IMR-90 (cell line): ENCODE measurements at regions not wholly inside any gene's neighbourhood (a gene's known extent, or its start where the extent isn't known, plus 50 kb on each side); places are given as distances from the start of the nearest gene placed in this dataset.
A peak's percentile ranks its signal among the peaks of the same experiment; 100 is the strongest.

ENCODE experiments used
- ATAC-seq: fragments of 200-7000 bp; cut with Tn5 transposase; 2 replicates; pipeline ENCODE4 v1.9.1; 2020; ENCODE audit warnings: low read depth, mild to moderate bottlenecking, moderate library complexity
- BruUV-seq: library from RNA; stranded (reverse); fragments of 400-500 nt; replicated peaks from 2 replicates; lab custom pipeline; 2021; lab: Mats Ljungman, UMichigan
- CTCF ChIA-PET: fragments of 300-600 bp; formaldehyde crosslinking; extraction: SDS; loops from one replicate; lab custom pipeline; 2021; ENCODE audit warnings: antibody characterized with exemption; lab: Yijun Ruan, JAX
- POLR2A ChIA-PET: fragments of 300-600 bp; sonication (Branson Sonifier 250); formaldehyde crosslinking; loops from one replicate; lab custom pipeline; 2022; ENCODE audit warnings: antibody characterized with exemption; ENCODE audit not compliant: unreplicated experiment; lab: Charles Lee
- DNase-seq: peaks from one replicate; pipeline ENCODE4 v3.0.0; 2013
- H2AFZ ChIP-seq: replicated peaks from 2 replicates; pipeline ENCODE3; 2013; ENCODE audit warnings: low read length, mild to moderate bottlenecking; ENCODE audit not compliant: poor library complexity
- H2AK5ac ChIP-seq: 2 replicates; pipeline ENCODE4 v1.6.1; 2013; ENCODE audit warnings: low read depth, low read length, inconsistent platforms
- H2AK9ac ChIP-seq: replicated peaks from 2 replicates; pipeline ENCODE3; 2013; ENCODE audit warnings: mild to moderate bottlenecking, low read depth, low read length, moderate library complexity; ENCODE audit not compliant: poor library complexity
- H2BK120ac ChIP-seq: 2 replicates; pipeline ENCODE4 v1.6.1; 2013; ENCODE audit warnings: low read depth, low read length, inconsistent platforms
- H2BK15ac ChIP-seq: 3 replicates; pipeline ENCODE4 v1.6.1; 2013; ENCODE audit warnings: low read depth, low read length, inconsistent platforms
- H2BK20ac ChIP-seq: 2 replicates; pipeline ENCODE4 v1.6.1; 2013; ENCODE audit warnings: low read depth, mild to moderate bottlenecking, inconsistent platforms, low read length, moderate library complexity
- H2BK5ac ChIP-seq: 2 replicates; pipeline ENCODE4 v1.6.1; 2013; ENCODE audit warnings: mild to moderate bottlenecking, low read depth, low read length, inconsistent platforms; ENCODE audit not compliant: poor library complexity, severe bottlenecking
- H3K14ac ChIP-seq: replicated peaks from 2 replicates; pipeline ENCODE4 v1.6.1; 2013; ENCODE audit warnings: low read depth, low read length, inconsistent platforms
- H3K18ac ChIP-seq: 2 replicates; pipeline ENCODE4 v1.6.1; 2013; ENCODE audit warnings: low read depth, low read length, control low read depth
- H3K23ac ChIP-seq: 2 replicates; pipeline ENCODE4 v1.6.1; 2013; ENCODE audit warnings: low read depth, low read length, inconsistent platforms
- H3K27ac ChIP-seq: 2 replicates; pipeline ENCODE4 v1.5.1; 2013; ENCODE audit warnings: mild to moderate bottlenecking, control low read depth, low read length; ENCODE audit not compliant: insufficient read depth
- H3K27me3 ChIP-seq: 2 replicates; pipeline ENCODE4 v1.6.1; 2013; ENCODE audit warnings: low read length; ENCODE audit not compliant: control insufficient read depth, insufficient read depth
- H3K36me3 ChIP-seq: 2 replicates; pipeline ENCODE4 v1.6.1; 2013; ENCODE audit warnings: low read length, mixed read lengths; ENCODE audit not compliant: control insufficient read depth, insufficient read depth
- H3K4ac ChIP-seq: 2 replicates; pipeline ENCODE4 v1.6.1; 2013; ENCODE audit warnings: low read depth, low read length, inconsistent platforms
- H3K4me1 ChIP-seq: 2 replicates; pipeline ENCODE4 v1.6.1; 2013; ENCODE audit warnings: low read length, mixed read lengths; ENCODE audit not compliant: control insufficient read depth, insufficient read depth
- H3K4me2 ChIP-seq: 2 replicates; pipeline ENCODE4 v1.6.1; 2013; ENCODE audit warnings: low read depth, mild to moderate bottlenecking, control low read depth, low read length, moderate library complexity
- H3K4me3 ChIP-seq: 2 replicates; pipeline ENCODE4 v1.5.1; 2013; ENCODE audit warnings: low read depth, mild to moderate bottlenecking, control low read depth, low read length, moderate library complexity; ENCODE audit not compliant: insufficient read depth
- H3K56ac ChIP-seq: 2 replicates; pipeline ENCODE4 v1.6.1; 2013; ENCODE audit warnings: low read length, inconsistent platforms; ENCODE audit not compliant: insufficient read depth; ENCODE audit errors: extremely low read depth
- H3K79me1 ChIP-seq, 2 experiments: 2 replicates each; pipeline ENCODE4 v1.6.1; 2013; ENCODE audit warnings: low read length in 2 of 2, inconsistent platforms in 1 of 2, low read depth in 1 of 2
- H3K9ac ChIP-seq: 2 replicates; pipeline ENCODE4 v1.6.1; 2013; ENCODE audit warnings: low read depth, low read length, control low read depth
- H3K9me1 ChIP-seq: 2 replicates; pipeline ENCODE4 v1.6.1; 2013; ENCODE audit warnings: low read length, inconsistent platforms; ENCODE audit not compliant: insufficient read depth
- H3K9me3 ChIP-seq: 2 replicates; pipeline ENCODE4 v1.6.1; 2013; ENCODE audit warnings: low read length; ENCODE audit not compliant: control insufficient read depth, insufficient read depth
- H4K20me1 ChIP-seq: 2 replicates; pipeline ENCODE4 v1.6.1; 2013; ENCODE audit warnings: low read length, inconsistent platforms; ENCODE audit not compliant: insufficient read depth
- H4K5ac ChIP-seq: 2 replicates; pipeline ENCODE4 v1.6.1; 2013; ENCODE audit warnings: mild to moderate bottlenecking, low read depth, low read length, control low read depth
- H4K8ac ChIP-seq, 2 experiments: 2 replicates each; pipeline ENCODE4 v1.6.1; 2013; ENCODE audit warnings: low read depth in 2 of 2, low read length in 2 of 2, control low read depth in 1 of 2, inconsistent platforms in 1 of 2
- H4K91ac ChIP-seq: 2 replicates; pipeline ENCODE4 v1.6.1; 2013; ENCODE audit warnings: low read depth, low read length, inconsistent platforms; ENCODE audit not compliant: insufficient read depth
- MAFK ChIP-seq: IDR thresholded peaks from 2 replicates; pipeline ENCODE4 v1.6.1; 2012; ENCODE audit warnings: low read depth, low read length, improper control_type of control experiment
- RCOR1 ChIP-seq: IDR thresholded peaks from 2 replicates; pipeline ENCODE4 v1.6.1; 2012; ENCODE audit warnings: mild to moderate bottlenecking, low read length, improper control_type of control experiment; ENCODE audit not compliant: insufficient replicate concordance
- WGBS, 2 experiments: methylation state at CpG; one replicate each; pipeline versions ENCODE4 v1.1.5 to v1.1.7; 2013; ENCODE audit warnings: missing lambda C conversion rate in 2 of 2; ENCODE audit not compliant: insufficient read length in 1 of 2; ENCODE audit errors: extremely low coverage in 2 of 2; 5-methylcytosine and 5-hydroxymethylcytosine counted together
- dilution Hi-C: fragments of 300-500 bp; cut with HindIII; formaldehyde crosslinking; loops from one replicate; pipeline ENCODE4 v1.14.3; 2018; ENCODE audit warnings: low sequenced_read_pairs; ENCODE audit not compliant: unreplicated experiment
- in situ Hi-C: fragments of 300-500 bp; cut with MboI; formaldehyde crosslinking; loops from 3 replicates; pipeline ENCODE4 v1.14.3; 2019; ENCODE audit warnings: low sequenced_read_pairs, inconsistent platforms, mixed read lengths
- intact Hi-C: fragments of 100-400 bp; cut with micrococcal nuclease; formaldehyde crosslinking; loops from 2 replicates; pipeline ENCODE4 v1.10.0; 2022

GRCh38 chr17:72340836-72341235, 220.0 kb downstream of the SOX9 start:
- DNase-seq (no peak), ATAC-seq (no peak)
- H3K27me3 ChIP-seq, result no peaks in the 10 kb centered on the region
- no peak overlapping the region for H3K56ac ChIP-seq
- no peak overlapping the region for H3K27ac ChIP-seq
- intact Hi-C loops, result no loop called here
- H2AFZ ChIP-seq, result no peak overlapping the region
- H2AK5ac ChIP-seq, result peak overlapping the region; percentile 20
- H4K8ac ChIP-seq, result peak overlapping the region; percentile 49 to 72; a peak in 1 of 4 replicates
- H3K4me1 ChIP-seq, result peaks cover 19% of the 10 kb centered on the region
- no peak overlapping the region; the same call in 1 of the 2 replicates for H3K23ac ChIP-seq
- no CpG with 5 or more reads among the region's 6 CpGs for WGBS, 2 experiments
- H3K79me1 ChIP-seq, result no peaks in the 10 kb centered on the region
- in situ Hi-C loops, result no loop called here
- H2BK5ac ChIP-seq, result no peak overlapping the region
- no peak overlapping the region for H3K4me2 ChIP-seq
- no peaks in the 10 kb centered on the region for H4K20me1 ChIP-seq
- peak overlapping the region; percentile 92; the same call in 1 of the 2 replicates for H3K4ac ChIP-seq
- peak overlapping the region; percentile 81 for H3K14ac ChIP-seq
- no peaks in the 10 kb centered on the region for H3K9me3 ChIP-seq
- H2BK20ac ChIP-seq, result peak overlapping the region; percentile 96; the same call in 1 of the 2 replicates
- H4K91ac ChIP-seq, result peak overlapping the region; percentile 25
- H3K9me1 ChIP-seq, result peaks cover 23% of the 10 kb centered on the region
- H3K36me3 ChIP-seq, result no peaks in the 10 kb centered on the region
- H3K9ac ChIP-seq, result no peak overlapping the region
- H4K5ac ChIP-seq, result 0 out of 2 replicates have a peak overlapping the region, but pooled peaks have one; percentile 13
- no peak overlapping the region for H2AK9ac ChIP-seq
- H3K18ac ChIP-seq, result no peak overlapping the region
- no peak overlapping the region for H3K4me3 ChIP-seq
- H2BK120ac ChIP-seq, result peak overlapping the region; percentile 92; the same call in 1 of the 2 replicates
- no TSS peak for BruUV-seq
- H2BK15ac ChIP-seq, result peak overlapping the region; percentile 96; the same call in 2 of the 3 replicates
- no peak for TF ChIP-seq MAFK
- no peak for TF ChIP-seq RCOR1
- dilution Hi-C loops, result no loop called here
- ChIA-PET CTCF (interaction anchor here (0.7 kb wide), 1 partner anchor 689 kb away, joined by 3 read pairs; no protein-coding TSS in a partner anchor), POLR2A (no interaction called here)
